GM19397 (cell line): ENCODE measurements at regions not wholly inside any gene's neighbourhood (a gene's known extent, or its start where the extent isn't known, plus 50 kb on each side); places are given as distances from the start of the nearest gene placed in this dataset.

Experiments
- ATAC-seq: cut with Tn5 transposase; IDR thresholded peaks from one replicate; pipeline ENCODE4 v1.9.1; 2021; ENCODE audit warnings: mild to moderate bottlenecking, moderate library complexity; ENCODE audit not compliant: unreplicated experiment

GRCh38 chr1:218965821-218966220 lies 207.9 kb upstream of the LYPLAL1 start:
- ATAC-seq, result no peak

- no peak for ATAC-seq
These were observed 206.4 kb upstream of the LYPLAL1 start for GRCh38 chr1:218967254-218967653.

- no peak for ATAC-seq
These were observed 205.8 kb upstream of the LYPLAL1 start for GRCh38 chr1:218967836-218968235.

- no peak for ATAC-seq
These were observed 204.7 kb upstream of the LYPLAL1 start for GRCh38 chr1:218969006-218969405.

GRCh38 chr1:218970397-218970990 lies 203.2 kb upstream of the LYPLAL1 start:
- ATAC-seq, result no peak

GRCh38 chr1:218971156-218971555 lies 202.5 kb upstream of the LYPLAL1 start:
- no peak for ATAC-seq

- no peak for ATAC-seq
These were observed 192.8 kb upstream of the LYPLAL1 start for GRCh38 chr1:218980881-218981280.

- no peak for ATAC-seq
These were observed 191.2 kb upstream of the LYPLAL1 start for GRCh38 chr1:218982482-218982881.

GRCh38 chr1:218983433-218983832 lies 190.2 kb upstream of the LYPLAL1 start:
- no peak for ATAC-seq

- ATAC-seq, result no peak
These were observed 189.8 kb upstream of the LYPLAL1 start for GRCh38 chr1:218983848-218984247.

GRCh38 chr1:218985424-218985984 lies 188.2 kb upstream of the LYPLAL1 start:
- no peak for ATAC-seq

- no peak for ATAC-seq
These were observed 186.9 kb upstream of the LYPLAL1 start for GRCh38 chr1:218986816-218987215.

- no peak for ATAC-seq
These were observed 183.7 kb upstream of the LYPLAL1 start for GRCh38 chr1:218990019-218990418.

GRCh38 chr1:218991089-218991488 lies 182.6 kb upstream of the LYPLAL1 start:
- ATAC-seq, result no peak

- ATAC-seq, result no peak
These were observed 179.1 kb upstream of the LYPLAL1 start for GRCh38 chr1:218994615-218995014.

GRCh38 chr1:218995091-218995665 lies 178.5 kb upstream of the LYPLAL1 start:
- no peak for ATAC-seq

- ATAC-seq, result no peak
These were observed 177.3 kb upstream of the LYPLAL1 start for GRCh38 chr1:218996362-218996761.

GRCh38 chr1:219000005-219000404 lies 173.7 kb upstream of the LYPLAL1 start:
- ATAC-seq, result no peak

GRCh38 chr1:219000631-219001030 lies 173.0 kb upstream of the LYPLAL1 start:
- ATAC-seq, result no peak

- no peak for ATAC-seq
These were observed 163.0 kb upstream of the LYPLAL1 start for GRCh38 chr1:219010720-219011119.

- no peak for ATAC-seq
These were observed 153.3 kb upstream of the LYPLAL1 start for GRCh38 chr1:219020386-219020785.

GRCh38 chr1:219020846-219021245 lies 152.8 kb upstream of the LYPLAL1 start:
- no peak for ATAC-seq
